NCI-H345 treated with DMSO at 0.1 percent for 48 hours (cell line): ENCODE measurements at regions not wholly inside any gene's neighbourhood (a gene's known extent, or its start where the extent isn't known, plus 50 kb on each side); places are given as distances from the start of the nearest gene placed in this dataset.
A peak's percentile ranks its signal among the peaks of the same experiment; 100 is the strongest.

ENCODE experiments used
- DNase-seq: peaks from one replicate; lab custom pipeline; 2025; ENCODE audit not compliant: unreplicated experiment; lab: John Stamatoyannopoulos, UW

DNA sequence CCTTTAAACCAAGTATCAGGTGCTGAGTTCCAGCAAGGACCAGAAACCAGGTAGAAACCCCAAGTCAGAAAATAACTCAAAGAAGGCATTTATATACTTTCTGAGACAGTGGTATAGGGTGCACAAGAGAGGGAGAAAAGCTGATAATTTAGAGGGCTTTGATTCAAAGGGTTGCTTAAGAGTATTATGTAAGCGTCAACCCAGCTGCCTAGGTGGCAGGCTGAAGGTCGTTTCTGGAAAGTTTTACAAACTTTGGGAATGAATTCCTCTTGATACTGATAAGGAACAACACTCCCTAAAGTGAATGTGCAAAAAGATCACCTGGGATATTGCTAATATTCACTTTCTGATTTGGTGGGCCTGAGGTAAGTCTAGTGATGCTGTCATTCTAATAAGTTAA, 800.7 kb downstream of the MAFB start:
- no peak for DNase-seq

DNA sequence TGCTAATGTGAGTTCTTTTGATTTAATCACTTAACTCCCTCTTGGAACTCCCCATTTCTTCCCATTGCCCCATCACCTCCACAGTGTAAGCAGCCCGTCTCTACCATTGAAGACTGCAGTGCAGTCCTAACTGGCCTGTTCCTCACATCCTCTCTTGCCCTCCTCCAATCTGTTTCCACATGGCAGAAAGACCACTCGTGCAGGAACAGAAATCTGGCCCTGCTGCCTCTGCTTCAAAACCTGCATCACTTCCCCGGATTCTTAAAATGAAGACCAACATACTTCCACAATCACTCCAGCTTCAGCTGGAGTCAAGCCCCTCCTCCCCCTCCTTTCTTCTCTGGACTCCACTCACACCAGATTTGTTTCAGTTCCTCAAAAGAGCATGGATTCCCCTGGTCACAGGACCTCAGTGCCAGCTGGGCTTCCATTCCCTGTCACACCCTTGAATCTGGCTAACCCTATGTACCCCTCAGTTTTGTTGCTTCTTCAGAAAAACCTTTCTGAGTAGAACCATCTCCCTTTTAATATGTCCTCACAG, 802.3 kb downstream of the MAFB start:
- no peak for DNase-seq

GRCh38 chr20:39885975-39886649, 802.9 kb downstream of the MAFB start:
- DNase-seq: no peak

- DNase-seq: no peak
These were observed 806.2 kb downstream of the MAFB start for GRCh38 chr20:39882806-39883205.

DNA sequence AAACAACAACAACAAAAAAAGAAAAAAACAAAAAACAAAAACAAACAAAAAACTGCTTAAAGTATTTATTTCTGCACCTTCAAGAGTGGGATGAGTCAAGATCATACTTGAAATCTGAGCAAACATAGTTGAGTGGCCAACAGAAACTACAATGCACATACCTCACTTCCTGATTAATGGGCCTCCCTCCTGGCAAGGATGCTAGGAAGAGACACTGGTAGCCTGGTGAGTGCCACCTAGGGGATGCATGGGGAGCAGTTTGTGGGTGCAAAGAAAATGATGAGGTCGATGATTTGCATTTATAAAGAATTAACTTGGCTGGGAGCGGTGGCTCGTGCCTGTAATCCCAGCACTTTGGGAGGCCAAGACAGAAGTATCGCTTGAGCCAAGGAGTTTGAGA, 808.1 kb downstream of the MAFB start:
- no peak for DNase-seq

GRCh38 chr20:39879296-39879695, 809.7 kb downstream of the MAFB start:
- no peak for DNase-seq

DNA sequence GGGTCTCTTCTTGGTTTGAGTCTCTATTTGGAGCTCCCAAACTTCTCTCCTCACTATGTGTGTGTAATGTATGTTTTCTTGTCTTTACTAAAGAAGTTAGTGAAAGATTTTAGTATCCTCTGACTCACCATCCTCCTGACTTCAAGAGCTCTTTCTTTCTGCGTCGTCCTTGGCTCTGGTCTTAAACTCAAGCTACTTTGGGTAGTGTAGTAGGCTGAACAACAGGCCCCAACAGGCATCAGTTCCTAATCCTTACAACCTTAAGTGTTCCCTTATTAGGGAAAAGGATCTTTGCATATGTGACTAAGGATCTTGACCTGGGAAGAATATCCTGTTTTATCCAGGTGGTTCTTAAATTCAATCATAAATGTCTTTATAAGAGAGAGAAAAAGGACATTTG, 810.2 kb downstream of the MAFB start:
- DNase-seq: no peak

- no peak for DNase-seq
These were observed 810.7 kb downstream of the MAFB start for GRCh38 chr20:39878320-39878719.

DNA sequence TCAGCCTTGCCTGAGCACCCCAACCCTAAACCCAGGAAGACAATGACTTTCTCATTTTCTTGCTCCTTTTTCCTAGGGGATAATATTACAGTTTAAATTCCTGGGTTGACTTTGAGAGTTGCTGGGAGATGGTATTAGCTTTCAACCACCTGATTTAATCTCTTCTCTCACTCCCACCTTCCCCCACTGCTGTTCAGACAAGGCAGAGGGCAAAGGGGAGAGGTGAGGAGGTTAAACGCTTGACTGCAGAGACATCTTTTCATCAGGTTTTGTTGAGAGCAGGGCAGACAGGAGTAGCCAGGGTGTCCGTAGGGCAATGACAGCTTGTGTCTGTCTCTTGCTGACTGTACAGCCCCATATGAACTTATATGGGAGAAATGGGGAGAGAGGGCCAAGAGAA, 811.2 kb downstream of the MAFB start:
- no peak for DNase-seq

DNA sequence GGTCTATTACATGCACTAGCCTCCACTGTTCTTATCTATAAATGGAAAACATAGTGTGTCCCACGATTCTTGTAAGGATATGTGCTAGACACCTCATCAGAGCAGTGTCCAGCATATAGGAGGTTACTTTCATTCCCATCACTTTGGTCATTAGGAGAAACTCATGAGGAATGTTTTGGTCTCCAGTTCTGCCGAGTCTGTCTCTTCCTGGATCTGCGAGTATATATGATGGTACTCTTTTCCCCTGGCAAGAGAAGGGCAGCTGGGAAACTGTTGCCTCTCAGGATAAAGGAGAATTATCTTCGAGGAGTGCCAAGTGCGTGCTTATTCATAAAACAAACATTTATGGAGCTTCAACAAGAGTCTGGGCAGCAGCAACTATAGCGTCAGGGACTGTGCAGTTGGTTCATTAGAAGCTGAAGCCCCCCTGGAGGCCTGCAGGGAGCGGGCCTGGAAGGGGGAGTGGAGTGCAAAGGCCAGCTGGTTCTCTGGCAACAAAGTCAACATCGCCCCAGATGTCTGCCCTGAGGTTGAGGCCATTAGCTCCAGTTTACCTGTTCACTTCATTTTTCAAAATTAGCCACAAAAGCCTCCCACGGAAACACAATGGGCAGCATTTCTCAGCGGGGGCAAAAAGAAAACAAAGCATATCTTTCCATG, 811.9 kb downstream of the MAFB start:
- DNase-seq: peak; percentile 91

- no peak for DNase-seq
These were observed 813.4 kb downstream of the MAFB start for GRCh38 chr20:39875492-39876110.

GRCh38 chr20:39874049-39874893, 814.8 kb downstream of the MAFB start:
- DNase-seq: peak; percentile 25

DNA sequence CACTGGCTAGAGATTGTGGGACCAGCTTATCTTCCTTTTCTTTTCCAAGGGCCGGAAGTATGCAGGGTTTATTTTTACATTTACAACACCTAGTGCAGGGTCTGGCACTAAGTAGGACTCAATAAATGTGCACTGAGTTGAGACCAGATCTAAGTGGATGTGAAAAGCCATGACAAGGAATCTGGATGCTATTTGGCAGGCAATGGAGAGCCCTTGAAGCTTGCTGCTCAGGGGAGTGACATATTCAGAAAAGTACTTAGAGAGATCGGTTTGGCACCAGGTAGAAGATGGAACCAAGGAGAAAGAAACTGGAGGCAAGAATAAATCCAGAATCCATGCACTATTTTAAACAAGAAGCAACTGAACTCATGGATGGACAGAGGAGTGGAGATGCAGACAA, 815.8 kb downstream of the MAFB start:
- no peak for DNase-seq

GRCh38 chr20:39871013-39871412, 818.0 kb downstream of the MAFB start:
- no peak for DNase-seq

- no peak for DNase-seq
These were observed 823.6 kb downstream of the MAFB start for GRCh38 chr20:39865446-39865845.

GRCh38 chr20:39862470-39862891, 826.6 kb downstream of the MAFB start:
- no peak for DNase-seq

GRCh38 chr20:39861381-39861780, 827.7 kb downstream of the MAFB start:
- peak; percentile 87 for DNase-seq

- DNase-seq: no peak
These were observed 831.2 kb downstream of the MAFB start for GRCh38 chr20:39857835-39858234.

GRCh38 chr20:39857187-39857586, 831.8 kb downstream of the MAFB start:
- no peak for DNase-seq

GRCh38 chr20:39855799-39856198, 833.2 kb downstream of the MAFB start:
- no peak for DNase-seq

DNA sequence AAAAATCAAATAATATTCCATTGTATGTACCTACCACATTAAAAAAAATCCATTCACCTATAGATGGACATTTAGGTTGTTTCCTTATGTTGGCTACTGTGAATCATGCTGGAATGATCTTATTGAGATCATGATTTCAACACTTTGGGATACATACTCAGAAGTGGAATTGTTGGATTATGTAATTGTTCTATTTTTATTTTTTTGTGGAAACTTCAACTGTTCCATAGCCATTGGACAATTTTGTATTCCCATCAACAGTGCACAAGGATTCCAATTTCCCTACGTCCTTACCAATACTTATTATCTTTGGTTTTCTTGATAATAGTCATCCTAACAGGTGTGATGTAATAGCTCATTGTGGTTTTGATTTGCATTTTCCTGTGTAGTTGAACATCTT, 834.0 kb downstream of the MAFB start:
- no peak for DNase-seq
